ENCODE measurements at regions not wholly inside any gene's neighbourhood (a gene's known extent, or its start where the extent isn't known, plus 50 kb on each side); places are given as distances from the start of the nearest gene placed in this dataset.
"Not testable (repeated sequence)": the region's sequence is repeated elsewhere in the genome, so short reads cannot be mapped to it uniquely, and the experiment has no call there.

DNA sequence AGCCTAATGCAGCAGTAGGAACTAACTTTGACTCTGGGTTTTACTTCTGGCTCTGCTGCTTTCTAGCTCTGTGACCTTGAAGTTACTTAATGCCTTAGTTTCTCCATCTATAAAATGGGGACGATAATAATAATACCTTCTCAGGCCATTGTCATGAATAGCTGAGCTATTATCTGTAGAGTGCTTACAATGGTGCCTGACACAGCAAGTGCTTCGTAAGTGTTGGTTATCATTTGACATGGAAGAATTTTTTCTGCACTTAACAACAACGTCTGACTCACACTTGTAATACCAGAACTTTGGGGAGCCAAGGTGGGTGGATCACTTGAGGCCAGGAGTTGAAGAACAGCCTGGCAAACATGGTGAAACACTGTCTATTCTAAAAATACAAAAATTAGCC, 140.5 kb downstream of the ARL4A start:
- DNase-seq (ENCODE audit: low read depth), result no peak

DNA sequence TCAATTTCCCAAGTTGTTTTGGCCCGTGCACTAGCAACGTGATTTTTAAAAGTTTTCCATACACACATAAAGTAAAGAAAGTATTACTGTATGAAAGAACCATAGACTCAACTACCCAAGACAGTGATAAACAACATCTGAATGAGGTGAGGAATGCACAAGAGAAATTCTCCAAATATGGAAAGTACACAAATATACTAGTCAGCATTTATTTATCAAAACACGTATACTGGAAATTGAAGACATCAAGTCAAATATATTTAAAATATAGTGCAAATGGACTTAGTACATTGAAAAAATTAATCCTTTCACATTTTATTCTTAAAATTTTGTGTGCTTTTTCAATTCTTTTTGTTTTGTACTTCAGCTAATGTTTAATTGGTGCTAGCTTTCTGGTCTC, 143.6 kb downstream of the ARL4A start:
- no peak for DNase-seq (ENCODE audit: low read depth)

DNA sequence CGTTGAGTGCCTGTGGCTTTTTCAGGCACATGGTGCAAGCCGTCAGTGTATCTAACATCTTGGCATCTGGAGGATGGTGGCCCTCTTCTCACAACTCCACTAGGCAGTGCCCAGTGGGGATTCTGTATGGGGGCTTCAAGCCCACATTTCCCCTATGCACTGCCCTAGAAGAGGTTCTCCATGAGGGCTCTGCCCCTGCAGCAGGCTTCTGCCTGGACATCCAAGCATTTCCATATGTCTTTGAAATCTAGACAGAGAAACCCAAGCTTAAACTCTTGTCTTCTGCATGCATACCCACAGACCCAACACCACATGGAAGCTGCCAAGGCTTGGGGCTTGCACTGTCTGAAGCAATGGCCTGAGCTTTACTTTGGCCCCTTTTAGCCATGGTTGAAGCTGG, 146.4 kb downstream of the ARL4A start:
- no peak for DNase-seq (ENCODE audit: low read depth)

DNA sequence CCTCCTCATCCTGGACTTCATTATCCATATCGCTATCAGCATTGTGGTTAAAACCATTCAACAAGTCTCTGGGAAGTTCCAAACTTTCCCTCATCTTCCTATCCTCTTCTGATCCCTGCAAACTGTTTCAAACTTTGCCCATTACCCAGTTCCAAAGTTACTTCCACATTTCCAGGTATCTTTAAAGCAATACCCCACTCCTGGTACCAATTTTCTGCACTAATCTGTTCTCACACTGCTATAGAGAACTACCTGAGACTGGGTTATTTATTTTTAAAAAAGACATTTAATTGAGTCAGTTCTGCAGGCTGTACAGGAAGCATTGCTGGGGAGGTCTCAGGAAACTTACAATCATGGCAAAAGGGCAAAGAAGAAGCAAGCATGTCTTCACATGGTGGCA, 147.3 kb downstream of the ARL4A start:
- DNase-seq (ENCODE audit: low read depth), result no peak

DNA sequence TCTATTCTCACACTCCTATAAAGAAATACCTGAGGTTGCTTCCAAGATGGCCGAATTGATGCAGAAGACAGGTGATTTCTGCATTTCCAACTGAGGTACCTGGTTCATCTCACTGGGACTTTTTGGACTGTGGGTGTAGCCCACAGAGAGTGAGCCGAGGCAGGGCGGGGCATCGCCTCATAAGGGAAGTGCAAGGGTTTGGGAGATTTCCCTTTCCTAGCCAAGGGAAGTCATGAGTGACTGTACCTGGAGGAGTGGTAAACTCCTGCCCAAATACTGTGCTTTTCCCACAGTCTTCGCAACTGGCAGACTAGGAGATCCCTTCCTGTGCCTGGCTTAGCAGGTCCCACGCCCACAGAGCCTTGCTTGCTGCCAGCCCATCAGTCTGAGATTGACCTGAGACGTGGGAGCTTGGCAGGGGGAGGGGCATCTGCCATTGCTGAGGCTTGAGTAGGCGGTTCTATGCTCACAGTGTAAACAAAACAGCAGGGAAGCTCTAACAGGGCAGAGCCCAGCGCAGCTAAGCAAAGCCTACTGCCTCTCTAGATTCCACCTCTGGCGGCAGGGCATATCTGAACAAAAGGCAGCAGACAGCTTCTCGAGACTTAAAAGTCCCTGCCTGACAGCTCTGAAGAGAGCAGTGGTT, 152.2 kb downstream of the ARL4A start:
- DNase-seq (ENCODE audit: low read depth), result no peak

DNA sequence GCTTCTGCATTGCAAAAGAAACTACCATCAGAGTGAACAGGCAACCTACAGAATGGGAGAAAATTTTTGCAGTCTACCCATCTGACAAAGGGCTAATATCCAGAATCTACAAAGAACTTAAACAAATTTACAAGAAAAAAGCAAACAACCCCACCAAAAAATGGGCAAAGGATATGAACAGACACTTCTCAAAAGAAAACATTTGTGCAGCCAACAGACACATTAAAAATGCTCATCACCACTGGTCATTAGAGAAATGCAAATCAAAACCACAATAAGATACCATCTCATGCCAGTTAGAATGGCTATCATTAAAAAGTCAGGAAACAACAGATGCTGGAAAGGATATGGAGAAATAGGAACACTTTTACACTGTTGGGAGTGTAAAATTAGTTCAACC, 157.3 kb downstream of the ARL4A start:
- not testable (repeated sequence) for DNase-seq (ENCODE audit: low read depth)

DNA sequence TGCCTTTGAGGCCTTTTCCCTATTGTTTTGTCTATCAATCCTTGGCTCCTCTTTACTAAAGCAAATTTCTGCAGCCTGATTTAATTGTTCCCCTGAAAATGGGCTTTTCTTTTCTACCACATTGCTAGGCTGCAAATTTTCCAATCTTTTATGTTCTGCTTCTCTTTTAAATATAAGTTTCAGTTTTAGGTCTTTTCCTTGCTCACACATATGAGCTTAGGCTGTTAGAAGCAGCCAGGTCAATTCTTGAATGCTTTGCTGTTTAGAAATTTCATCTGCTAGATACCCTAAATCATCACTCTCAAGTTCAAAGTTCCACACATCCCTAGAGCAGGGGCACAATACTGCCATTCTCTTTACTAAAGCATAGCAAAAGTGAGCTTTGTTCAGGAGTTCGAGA, 159.6 kb downstream of the ARL4A start:
- no peak for DNase-seq (ENCODE audit: low read depth)

DNA sequence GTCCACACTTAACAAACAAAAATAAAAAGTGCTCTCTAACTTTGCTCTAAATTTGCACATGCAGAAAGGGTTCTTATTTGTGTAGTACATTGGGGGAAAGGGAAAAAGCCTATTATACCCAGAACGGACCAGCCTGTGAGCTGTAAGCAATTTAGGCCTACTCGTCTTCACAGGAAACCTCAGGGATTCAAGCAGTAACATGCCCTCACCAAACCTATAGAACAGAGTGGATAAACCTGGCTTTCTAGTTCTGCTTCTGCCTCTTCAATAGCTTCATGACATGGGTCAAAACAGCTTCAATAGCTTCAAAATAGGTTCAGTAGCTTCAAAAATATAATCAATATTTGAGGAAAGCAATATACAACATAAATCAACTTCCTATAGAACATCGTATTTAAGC, 163.7 kb downstream of the ARL4A start:
- DNase-seq (ENCODE audit: low read depth), result no peak

DNA sequence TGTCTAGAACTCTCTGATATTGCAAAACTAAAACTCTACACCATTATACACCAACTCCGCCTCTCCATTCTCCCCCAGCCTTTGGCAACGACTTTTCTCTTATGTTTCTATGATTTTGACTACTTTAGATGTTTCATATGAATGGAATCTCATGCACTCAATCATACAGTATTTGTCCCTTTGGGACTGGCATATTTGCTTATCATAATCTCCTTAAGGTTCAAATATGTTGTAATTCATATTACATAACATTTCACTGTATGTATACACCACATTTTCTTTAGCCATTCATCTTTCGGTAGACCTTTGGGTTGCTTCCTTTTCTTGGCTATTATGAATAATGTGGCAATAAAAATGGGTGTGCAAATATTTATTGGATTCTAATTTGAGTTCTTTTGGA, 164.4 kb downstream of the ARL4A start:
- DNase-seq (ENCODE audit: low read depth), result no peak

DNA sequence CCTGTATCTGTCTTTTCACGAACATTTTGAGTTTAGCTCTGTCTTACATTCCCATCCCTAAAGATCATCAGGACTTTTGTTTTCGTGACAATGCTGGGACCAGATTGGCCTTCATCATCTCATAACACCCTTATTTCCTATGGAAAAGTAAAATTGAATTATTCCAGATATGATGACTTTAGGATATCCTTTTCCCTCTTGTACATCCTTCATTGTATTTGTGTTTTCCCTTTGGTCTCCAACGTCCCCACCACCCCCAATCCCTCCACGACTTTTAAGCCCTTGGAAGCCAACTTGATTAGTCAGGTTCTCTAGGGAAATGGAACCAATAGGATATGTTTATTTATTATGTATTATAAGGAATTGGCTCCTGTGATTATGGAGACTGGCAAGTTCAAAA, 167.6 kb downstream of the ARL4A start:
- DNase-seq (ENCODE audit: low read depth), result no peak

DNA sequence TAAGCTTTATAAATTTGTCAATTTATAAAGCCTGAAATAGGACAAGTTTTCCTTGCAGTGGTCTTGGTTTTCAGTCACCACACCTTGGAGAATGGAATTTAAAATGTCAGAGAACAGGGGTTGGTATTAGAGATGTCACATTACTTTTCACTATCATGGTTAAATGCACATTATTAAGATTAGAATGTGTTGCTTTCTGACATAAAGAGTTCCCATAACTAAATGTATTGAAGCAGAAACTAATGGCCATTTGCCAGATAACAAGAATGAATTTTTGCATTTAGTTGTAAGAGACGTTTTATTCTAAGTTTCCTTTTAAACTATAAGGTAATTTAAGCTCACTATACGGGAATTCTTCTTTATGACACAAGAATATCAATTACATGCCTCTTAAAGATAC, 172.3 kb downstream of the ARL4A start:
- DNase-seq (ENCODE audit: low read depth), result no peak

DNA sequence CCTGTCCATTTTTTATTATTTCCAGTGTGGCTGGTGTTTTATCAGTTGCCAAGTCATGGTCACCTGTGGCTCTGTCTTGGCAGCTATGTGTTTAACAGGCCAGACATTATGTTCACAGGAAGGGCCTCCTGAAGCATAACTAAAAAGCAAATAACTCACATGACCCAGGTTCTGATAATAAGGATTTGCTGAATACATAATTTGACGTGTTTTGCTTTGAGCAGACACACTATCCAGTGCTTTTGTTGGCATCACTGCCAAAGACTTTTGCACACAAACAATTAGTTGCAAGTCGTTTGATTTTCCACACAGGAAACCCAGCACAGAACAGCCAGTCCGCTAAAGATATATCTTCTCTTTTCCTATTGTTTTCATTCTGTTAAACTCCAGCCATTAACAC, 173.6 kb downstream of the ARL4A start:
- no peak for DNase-seq (ENCODE audit: low read depth)

DNA sequence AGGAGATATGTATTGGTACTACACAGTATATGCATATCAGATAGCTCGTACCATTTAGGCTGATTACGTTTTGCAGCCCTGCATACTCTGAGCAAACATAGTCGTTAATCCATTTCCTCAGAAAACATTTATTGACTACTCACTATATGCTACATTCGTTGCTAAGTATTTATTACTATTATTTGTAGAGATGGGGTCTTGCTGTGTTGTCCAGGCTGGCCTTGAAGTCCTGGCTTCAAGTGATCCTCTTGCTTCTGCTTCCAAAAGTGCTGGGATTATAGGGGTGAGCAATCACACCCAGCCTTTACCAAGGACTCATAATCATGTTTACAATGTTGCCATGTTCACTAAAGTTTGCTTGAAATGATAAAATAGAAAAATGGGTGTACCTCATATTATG, 174.7 kb downstream of the ARL4A start:
- DNase-seq (ENCODE audit: low read depth), result no peak

DNA sequence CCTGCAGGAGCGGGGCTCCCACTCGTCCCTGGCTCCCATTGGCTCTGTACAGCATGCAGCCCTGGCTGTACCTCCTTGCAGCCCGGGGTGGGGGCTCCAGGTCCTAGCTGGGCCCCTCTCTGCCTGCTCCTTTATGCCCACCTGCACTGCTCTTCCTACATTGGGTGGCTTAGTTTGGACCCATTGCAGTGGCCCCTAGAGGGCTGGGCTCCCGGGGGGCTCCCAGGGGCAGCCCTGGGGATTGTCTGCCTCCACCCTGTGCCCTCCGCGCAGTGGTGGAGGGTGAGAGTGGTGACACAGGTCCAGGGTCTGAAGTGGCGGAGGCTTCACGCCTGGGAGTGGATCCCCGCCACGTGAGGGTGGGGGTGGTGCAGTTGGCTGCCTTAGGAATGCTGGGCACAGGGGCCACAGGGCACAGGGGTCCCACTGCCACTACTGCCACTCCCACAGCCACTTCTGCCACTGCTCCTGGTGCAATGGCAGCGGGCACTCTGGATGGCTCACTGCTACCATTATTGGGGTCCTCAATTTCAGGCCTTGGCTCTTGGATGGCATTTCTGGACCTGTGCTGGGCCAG, 177.1 kb downstream of the ARL4A start:
- DNase-seq (ENCODE audit: low read depth), result no peak

DNA sequence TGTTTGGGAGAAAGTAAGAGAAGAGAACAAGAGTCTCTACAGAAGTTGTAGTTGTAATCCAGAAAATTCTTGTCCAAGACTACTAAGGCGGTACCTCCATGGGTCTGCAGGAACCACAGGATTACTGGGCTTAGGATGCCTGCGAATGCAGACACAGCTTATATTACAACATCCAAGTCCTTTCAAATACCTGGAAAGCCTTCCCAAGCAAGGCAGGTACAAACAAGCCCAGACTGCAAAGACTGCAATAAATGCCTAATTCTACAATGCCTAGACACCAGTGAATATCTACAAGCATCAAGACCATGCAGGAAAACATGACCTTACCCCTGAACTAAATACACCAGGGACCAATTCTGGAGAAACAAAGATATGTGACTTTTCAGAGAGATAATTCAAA, 178.2 kb downstream of the ARL4A start:
- DNase-seq (ENCODE audit: low read depth), result no peak

DNA sequence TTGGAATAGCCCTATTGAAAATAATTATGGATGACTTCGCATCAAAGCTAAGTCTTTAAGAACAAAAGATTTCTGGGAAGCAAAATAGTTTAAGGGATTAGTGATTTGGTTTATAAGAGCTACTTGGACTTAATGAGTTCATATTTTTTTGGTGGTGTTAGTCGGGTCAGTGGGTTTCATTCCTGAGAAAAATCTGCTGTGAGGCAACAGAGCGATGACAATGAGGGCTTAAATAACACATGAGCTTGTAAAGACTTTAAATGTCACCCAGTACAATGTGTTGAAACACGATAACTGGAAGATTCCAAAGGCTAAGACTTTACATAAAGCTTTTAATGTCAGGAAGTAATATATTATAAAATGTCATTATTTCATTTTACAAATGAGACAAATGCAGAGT, 178.8 kb downstream of the ARL4A start:
- DNase-seq (ENCODE audit: low read depth), result no peak

DNA sequence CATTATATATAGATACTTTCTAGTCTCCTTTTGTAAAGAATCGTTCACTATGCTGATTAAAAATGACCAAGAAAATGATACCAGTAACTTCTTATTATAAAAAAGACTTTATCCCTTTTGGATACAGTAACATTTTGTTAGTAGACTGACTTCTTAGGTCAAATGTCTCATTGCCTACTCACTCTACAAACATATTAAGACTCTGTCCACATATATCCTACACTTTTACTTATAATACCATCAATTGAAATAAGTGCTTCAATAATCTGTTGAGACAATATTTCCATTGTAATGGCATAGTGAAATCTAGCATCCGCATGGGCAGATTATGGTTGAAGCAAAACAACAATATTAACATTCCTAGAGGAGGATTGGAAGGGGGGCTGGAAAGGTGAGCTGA, 180.6 kb downstream of the ARL4A start:
- no peak for DNase-seq (ENCODE audit: low read depth)

DNA sequence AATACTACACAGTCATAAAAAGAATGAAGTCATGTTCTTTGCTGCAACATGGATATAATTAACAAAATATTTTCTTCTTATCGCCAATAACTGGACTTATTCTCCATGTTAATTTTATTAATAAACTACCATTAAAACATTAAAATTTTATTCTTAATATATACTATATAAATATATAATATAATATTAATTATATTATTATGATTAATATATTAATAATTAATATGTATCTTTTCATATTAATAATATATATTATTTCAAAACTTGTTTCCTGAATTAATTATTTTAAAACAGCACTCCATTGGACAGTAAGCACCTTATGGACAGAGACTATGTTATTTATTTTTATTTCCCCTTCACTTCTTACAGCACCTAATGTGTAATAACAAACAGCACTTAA, 182.8 kb downstream of the ARL4A start:
- DNase-seq (ENCODE audit: low read depth), result no peak

DNA sequence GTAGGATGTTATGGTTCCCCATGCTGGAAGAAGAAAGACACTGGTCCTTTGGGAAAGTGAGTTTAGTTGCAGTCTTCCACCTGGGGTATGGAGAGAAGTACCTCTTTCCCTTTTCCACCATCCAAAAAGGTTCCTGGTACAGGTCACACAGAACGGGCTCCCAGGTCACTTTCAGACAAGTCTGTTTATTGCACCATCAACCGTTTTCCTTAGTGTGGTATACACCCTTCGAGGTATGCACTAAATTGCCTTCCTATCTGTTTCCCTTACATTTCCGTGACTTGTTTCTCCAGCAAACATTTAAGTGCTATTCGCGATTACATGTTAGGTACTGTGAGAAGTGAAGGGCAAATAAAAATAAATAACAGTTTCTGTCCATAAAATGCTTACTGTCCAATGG, 185.1 kb downstream of the ARL4A start:
- DNase-seq (ENCODE audit: low read depth), result no peak

DNA sequence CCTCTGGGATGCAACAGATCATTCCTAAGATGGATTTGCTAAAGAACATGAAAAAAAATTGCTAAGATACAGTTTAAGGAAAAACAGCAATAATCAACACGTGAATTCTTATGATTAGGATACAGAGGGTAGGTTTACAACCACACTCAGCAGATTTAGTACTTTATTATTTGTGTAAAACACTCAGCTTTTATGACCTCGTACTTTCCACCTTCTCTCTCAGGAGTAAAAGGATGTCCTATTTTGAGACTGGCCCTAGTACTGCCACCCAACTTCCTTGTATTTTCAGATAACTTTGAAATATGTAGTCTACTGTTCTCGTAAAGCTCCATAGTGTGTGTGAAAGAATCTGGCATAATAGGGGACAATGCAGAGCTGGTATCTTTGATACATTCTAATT, 186.1 kb downstream of the ARL4A start:
- DNase-seq (ENCODE audit: low read depth), result no peak

DNA sequence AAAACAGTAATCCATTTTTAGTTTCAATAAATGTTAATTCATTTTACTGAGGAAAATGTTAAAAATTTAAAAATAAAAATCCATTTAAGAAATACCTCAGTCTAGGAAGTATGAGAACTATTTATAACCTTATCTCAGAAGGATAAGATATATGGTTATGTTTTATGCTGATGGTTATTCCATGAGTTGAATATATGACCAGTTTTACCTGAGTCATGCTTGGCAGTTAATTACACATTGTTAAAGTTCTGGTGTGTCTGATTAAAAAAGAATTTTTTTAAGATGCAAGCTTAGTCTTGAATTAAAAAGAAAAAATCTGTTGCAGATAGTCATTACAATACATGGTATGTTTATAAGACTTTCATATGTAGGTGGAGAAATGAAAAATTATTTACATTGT, 191.7 kb downstream of the ARL4A start:
- DNase-seq (ENCODE audit: low read depth), result no peak

DNA sequence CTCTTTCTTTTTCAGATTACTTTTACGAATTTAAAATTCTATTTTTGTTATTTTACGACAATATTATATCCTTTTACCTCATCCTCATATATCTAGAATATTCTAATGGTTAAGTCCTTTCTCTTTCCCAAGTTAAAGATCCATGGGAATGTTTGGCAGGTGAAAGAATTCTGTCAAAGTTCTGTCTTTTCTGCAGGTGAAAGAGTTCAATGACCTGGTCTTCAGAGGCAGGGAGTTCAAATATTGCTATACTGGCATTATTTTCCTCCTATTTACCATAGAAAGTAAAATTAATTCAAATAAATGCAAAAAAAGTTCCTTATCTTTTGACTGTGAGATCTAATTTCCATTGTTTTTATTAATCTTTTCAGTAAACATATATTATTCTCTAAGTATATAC, 194.3 kb downstream of the ARL4A start:
- no peak for DNase-seq (ENCODE audit: low read depth)

DNA sequence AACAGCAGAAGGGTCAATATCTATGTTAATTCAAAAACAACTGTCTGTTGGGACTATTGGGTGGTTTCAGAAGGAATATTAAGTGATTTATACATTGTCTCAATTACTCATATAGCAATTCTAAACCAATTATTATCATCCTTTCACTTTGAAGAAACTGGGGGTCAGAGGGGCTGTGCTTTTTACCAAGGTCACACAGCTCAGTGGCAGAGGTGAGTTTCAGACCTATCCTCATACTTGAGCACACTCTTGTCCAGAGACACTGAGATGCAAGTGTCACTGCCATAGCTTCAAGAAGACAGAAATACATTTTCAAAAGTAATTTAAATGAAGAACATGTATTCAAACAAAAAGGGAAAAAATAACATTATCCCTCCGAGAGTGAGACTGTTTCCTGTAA, 195.3 kb downstream of the ARL4A start:
- DNase-seq (ENCODE audit: low read depth), result no peak

DNA sequence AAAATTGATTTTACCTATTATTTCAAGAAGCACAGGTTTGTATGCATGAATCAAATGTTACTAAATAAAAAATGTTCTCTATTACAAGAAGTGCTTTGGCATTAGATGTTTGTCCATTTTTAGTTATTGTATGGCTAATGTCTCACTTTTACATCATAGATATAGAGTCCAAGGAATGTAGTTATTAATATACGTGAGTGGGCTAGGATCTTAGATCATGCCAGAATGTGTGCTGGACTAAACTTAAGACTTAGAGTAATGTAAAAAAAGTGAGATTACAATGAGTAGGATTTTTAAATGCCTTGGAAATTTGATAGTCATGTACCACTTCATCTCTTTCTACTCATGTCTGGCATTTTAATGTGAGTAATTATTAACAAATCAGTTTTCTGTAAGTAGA, 196.6 kb downstream of the ARL4A start:
- no peak for DNase-seq (ENCODE audit: low read depth)
